GM18507 (cell line): ENCODE measurements at regions not wholly inside any gene's neighbourhood (a gene's known extent, or its start where the extent isn't known, plus 50 kb on each side); places are given as distances from the start of the nearest gene placed in this dataset.

Source experiments
- DNase-seq: peaks from one replicate; pipeline ENCODE4 v3.0.0; 2011; ENCODE audit warnings: low read depth; ENCODE audit not compliant: insufficient read length; ENCODE audit errors: extremely low spot score
- FAIRE-seq: peaks from 2 replicates; lab custom pipeline; 2011; peaks lifted over from hg19 to GRCh38; lab: Jason Lieb, UNC

DNA sequence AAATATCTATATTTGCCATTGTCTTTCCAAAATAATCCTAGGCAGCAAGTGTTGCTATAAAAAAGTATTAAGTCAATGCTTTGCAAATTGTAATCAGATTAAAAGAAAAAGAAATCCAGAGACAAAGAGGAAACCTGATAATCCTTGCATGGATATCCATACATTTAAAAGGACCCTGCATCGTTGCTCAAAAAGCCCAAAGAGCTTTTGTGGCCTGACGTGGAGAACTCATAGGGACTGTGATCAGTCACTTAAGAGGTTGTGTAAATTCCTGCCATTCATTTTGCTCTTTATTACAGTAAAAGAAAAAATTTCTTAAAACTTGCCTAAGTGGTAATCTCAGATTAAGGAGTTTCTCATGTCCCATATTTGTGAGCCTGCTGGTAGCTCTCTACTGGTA, 392.6 kb downstream of the C12orf75 start:
- no peak for FAIRE-seq
- no peak for DNase-seq

DNA sequence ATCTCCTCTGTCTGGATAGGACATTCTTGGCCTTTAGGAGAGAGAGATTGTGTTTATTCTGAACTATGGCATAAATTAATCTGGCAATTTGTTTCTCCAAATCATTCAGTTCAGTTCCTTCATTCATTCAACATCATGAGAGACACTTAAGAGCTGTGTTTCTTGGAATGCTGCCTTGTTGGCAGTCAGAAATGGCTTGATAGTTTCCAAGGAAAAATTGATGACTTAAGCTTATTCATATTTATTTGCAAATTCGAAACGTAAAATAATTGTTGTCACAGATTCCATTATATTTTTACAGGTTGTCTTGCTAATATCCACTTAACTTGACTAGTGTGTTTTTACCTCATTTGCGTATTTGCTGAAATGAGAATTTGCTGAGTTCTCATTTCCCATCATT, 393.0 kb downstream of the C12orf75 start:
- DNase-seq (no peak), FAIRE-seq (no peak)

DNA sequence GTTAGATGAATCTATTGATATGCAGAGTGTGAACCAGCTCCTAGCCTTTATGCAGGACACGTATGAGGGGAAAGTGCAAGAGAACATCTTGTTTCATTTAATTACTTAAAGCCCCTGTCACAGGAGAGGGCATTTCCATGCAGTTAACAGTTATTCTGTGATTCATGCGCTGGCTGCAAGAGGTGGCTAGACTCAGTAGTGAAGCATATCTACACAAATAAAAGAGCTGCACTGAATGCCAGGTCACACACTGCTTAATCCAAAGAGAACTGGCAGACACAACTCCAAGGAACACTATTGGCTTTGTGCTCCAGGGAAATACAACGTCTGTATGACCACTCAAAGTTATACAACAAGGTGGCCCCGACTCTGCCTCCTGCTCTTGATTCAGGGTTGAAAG, 394.1 kb downstream of the C12orf75 start:
- DNase-seq = no peak
- no peak for FAIRE-seq

DNA sequence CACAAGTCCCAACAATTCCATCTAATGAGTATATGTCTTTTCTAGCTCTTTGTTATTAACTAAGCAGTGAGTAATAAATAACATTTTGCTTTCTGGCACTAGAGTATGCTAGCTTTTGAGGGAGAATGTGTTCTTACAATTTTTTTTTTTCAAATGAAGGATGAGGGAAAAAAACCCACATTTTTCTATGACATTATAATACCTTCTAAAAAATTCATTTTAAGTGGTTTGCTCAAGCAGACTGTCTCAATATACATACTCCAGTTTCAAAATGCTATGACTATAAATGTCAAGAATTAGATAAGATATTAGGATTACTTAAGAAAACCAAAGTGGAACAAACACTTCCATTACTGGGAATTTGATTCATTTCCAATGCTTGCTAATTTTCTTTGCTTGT, 394.6 kb downstream of the C12orf75 start:
- no peak for FAIRE-seq
- DNase-seq = no peak

DNA sequence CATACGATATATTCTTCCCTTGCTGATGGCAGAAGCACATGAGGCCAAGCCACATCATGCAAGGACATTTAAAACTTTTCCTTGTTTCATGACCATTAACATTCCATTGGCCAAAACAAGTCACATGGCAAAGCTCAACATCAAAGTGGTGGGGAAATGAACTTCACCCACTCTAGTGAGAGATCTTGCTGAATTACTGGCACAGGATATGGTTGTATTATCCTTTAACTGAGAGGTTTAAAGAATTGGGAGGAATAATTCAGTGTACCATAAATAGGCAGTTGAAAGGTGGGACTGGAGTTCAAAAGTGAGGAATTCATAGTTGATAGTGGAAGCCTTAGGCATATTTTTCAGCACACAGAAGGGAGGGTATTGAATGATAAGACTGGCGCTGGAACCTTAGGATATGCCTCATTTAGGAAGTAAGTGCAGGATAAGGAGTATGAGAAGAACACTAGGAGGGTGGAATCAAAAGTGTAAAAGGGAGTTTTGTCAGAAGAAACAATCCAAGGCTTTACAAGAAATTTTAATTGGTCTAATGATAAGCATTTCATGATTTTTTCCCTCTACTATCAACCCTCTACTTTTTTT, 398.8 kb downstream of the C12orf75 start:
- DNase-seq (no peak), FAIRE-seq (no peak)

DNA sequence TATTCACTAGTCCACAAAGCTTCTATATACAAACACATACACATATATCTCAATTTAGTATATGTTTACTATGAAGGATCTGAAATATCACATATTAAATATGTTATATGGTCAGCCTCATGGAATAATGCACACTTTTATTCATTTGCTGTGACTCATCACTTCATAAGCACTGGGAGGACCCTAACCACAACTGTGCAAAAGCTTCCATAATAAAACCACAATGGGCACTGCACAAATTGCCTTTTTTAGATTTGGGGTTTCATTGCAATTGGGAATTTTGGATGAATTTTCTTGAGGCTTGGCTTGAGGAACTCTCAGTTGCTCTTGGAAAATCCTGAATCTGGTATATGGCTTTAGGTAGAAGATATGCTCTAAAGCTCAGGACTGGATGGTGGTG, 399.4 kb downstream of the C12orf75 start:
- no peak for DNase-seq
- FAIRE-seq = no peak

DNA sequence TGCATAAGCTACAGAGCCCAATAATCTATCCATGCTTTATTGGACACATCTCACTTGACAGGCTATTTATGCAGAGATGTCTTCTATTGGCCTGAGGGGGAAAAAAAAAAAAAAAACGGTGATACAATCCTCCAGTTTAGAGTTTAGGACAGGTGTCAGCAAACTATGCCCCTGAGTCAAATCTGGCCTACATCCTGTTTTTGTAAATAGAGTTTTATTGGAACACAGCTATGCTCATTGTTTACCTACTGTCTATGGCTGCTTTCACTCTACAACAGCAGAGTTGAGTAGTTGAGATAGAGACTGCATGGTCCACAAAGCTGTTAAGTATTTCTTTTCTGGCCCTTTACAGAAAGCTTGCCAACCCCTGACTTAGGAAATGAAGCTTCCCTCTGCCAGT, 403.1 kb downstream of the C12orf75 start:
- FAIRE-seq = no peak
- DNase-seq = no peak

DNA sequence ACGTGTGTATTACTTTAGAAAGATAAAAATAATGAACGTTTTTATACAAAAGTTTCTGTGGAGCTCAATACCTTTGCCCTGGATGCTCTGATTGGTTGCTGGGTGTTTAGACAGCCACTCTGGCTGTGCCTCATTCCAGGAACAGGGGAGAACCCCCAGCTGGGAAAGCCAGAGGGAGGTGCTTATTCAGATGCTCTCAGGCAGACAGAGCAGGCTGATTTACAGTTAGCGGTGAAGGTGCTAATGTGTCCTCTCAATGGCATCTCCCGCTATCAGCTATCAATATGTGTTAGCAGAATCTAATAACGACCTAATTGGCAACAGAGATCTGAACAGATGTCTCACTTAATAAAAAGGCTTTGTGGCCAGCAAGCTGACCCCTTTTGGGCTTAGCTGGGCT, 402.3 kb downstream of the NUAK1 start:
- no peak for FAIRE-seq

DNA sequence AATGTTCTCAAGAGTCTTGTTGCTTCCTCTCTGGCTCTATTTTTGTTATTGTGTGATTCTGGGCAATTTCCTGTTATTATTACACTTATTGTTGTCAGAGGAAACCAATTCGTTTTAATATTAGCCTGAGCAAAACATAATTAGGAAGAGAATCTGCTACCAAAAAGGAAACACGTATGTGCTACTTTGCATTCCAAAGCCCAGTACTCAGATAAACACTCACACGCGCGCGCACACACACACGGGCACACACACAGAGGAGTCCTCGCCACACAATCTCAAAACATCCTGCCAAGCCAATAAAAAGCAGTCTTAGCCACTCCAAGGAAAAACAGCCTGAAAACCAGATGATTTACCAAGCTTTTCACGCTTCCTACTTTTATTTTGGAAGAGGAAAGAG, 400.7 kb downstream of the NUAK1 start:
- DNase-seq (no peak), FAIRE-seq (no peak)

More for the DNA sequence above, 402.3 kb downstream of the NUAK1 start:
- DNase-seq = no peak

DNA sequence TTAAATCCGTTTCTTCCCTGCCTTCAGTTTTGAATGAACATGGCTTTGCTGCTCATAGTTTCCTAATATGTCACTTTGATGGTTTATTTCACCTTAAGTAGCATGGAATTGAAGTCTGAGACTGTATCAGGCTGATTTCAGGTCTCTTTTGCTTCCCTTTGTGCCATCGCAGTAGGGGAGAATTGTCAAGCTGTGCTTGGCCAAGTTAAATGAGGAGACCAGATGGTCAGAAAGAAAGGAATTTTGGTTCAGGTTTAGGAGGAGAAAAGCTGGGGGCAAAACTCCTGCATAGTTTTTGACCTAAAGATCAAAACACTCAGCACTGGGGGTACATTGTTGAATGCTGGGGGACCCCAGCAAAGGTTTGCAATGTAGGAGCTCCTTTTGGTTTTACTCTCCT, 398.4 kb downstream of the NUAK1 start:
- no peak for DNase-seq
- no peak for FAIRE-seq

DNA sequence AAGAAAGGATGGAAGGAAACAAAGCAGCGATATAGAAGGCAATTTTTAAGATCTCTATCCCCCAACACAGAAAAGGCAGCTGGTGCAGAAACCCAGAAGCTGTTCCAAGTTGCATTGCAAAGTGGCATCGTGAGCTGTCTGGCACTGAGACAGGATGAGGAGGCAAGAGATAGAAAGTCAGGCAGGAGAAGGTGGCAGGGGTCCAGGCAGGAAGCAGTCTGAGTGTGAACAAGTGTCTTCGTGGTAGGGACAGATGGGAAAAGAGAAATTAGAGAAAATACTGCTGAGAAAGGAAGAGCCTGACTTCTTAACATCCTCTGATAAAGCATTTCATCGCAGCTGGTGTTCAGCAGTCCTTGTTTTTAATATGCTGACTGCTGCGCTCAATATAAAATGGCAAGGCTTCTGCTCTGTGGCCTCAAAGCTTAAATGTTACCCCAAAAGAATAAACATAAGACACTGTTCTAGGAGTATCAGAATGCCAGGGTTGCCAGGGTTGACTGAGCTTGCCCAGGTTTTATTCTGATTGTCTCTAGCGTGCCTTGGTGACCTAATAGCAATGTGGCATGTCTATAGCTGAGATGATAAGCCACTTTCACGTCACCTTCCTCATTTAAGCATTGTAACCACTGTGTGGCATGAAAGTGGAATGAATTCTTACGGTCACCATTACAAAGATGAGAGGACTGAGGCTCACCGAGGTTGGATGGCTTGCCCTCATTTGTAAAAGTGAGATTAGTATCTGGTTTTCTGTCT, 397.6 kb downstream of the NUAK1 start:
- DNase-seq (no peak), FAIRE-seq (no peak)

DNA sequence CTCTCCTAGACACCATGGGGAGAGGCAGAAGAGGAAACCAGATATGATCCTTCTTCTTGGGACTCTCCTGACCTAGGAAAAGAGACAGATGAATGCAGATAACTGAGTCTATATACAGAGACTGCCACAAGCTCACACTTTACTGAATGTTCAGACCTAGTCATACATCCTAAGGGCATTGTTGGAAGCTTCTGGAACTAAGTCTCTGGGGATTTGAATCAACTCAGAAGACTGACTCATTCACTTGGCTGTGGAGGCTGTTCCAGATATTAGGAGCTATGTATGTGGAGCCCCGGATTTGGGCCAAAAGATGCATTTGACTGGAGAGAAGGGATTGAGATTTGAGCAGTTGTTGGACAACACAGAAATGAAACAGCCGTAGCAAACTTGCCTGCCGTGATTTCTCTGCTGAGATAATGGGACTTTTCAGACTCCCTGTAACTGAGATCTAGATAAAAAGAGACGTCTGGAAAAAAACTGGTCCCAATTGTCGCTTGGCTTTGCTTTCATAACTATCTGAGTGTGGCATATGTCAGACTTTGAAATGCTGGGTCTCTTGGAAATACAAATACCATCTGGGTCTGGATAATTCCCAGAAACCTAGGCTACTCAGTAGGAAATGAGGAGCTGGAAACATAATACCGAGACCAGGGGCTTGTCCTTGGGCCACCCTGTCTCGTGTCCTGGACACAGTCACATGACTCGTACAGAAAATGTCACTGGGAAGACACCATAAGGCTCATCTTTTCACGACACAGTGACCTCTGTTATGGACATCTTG, 396.8 kb downstream of the NUAK1 start:
- FAIRE-seq (no peak), DNase-seq (no peak)

DNA sequence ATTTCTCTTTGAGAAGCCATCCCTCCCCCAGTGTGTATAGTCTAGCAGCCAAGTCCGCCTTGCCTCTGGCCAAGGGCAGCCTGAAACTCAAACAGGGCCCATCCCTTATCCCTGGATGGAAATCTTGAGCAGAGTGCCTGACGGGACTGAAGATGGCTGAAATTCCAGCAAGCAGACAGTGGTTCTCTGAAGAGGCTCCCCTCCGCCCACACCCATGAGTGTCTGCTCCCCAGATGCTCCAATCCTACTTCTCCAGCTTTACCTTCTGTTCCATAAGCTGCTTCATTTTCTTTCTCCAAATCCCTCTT, 396.2 kb downstream of the NUAK1 start:
- no peak for DNase-seq
- no peak for FAIRE-seq

DNA sequence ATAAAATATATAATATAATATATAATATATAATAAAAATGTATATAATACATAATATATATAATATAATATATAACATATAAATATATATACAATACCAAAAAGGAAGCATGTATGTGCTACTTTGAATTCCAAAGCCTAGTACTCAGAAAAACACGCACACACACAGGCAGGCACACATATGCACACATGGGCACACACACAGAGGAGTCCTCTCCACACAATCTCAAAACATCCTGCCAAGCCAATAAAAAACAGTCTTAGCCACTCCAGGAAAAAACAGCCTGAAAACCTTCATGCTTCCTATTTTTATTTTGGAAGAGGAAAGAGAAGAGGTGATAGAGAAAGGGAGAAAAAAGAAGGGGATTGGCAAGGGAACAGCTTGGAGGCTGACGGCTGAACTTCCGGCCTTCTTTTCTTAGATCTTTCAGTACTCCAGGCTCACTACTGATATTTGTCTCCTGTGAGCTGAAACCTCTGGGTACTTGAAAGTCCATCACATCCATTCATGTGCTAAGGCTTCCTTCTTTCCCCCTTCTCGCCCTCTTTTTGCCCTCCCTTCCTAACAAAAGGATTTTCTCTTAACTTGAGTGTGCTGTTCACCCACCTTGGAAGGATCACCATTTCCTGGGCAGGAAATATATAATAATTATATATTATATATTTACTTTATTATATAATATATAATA, 394.2 kb downstream of the NUAK1 start:
- DNase-seq = no peak
- FAIRE-seq = no peak

DNA sequence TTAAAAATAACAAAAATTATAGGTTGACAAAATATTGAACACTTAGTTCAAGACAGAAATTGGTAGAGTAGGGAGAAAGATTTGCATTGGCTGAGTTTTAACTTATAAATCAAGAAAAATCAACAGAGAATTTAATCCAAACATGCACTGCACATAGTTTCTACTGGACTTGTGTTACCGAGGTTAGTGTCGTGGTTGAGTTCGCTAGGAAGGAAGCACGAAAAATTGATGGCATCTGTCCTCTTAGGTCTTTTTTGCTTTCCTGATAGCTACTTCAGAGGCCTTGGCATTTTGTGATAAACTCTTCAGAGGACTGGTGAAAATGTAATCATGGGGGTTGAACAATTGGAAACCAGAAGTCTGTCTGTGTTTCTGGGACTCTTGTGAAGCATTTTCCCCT, 392.9 kb downstream of the NUAK1 start:
- FAIRE-seq (no peak), DNase-seq (no peak)

DNA sequence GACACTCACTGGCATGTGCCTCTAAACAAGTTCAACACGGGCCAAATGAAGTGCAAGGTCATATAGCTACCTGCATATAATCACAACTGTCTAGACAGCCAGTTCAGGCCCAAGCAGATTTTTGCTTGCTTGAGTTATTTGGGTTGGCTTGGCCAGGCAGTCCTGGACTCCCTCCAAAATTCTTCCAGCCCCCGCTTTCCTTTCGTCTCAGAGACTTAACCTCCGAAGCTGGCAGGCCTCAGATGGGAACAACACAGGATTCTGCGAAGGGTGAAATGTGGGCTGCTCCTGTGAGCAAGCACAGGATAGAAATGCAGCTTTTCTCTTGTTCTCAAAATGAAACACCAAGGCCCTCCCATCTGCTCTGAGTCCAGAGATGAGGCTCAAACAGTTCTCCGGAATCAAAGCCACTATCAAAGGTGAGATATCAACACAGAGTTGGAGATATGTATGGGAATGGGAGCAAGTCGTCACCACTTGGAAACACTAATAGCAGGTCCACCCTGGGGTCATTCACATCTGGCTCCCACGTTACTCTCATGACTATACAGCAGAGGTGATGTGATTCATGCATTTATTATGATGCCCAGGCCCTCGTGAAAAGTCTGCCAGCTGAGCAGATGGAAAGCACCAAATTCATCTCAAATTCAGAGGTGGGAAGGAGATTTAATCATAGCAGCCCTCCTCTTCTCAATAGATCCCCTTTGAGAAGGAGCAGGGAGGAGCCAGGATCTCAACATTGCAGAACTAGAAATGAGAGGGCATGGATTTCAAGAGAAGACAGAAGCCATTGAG, 389.8 kb downstream of the NUAK1 start:
- FAIRE-seq = no peak

DNA sequence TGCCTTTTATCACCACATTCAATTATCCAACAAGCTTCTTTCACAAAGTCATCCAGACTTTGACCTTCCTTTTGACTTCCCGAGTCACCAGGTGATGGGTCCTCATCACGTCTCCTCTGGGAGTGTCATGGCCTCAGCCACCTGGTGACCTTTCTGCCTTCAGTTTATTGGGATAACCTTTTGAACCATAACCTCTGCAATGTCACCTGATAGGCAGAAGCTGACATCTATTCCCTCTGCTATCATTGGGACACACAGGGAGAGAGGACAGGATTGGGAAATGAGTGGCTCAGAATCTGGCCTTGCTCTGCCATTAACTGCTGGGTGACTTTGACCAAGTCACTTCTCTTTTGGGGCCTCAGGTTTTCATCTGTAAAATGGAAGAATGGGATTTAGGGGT, 388.7 kb downstream of the NUAK1 start:
- DNase-seq (no peak), FAIRE-seq (no peak)

More for the DNA sequence above, 389.8 kb downstream of the NUAK1 start:
- no peak for DNase-seq

DNA sequence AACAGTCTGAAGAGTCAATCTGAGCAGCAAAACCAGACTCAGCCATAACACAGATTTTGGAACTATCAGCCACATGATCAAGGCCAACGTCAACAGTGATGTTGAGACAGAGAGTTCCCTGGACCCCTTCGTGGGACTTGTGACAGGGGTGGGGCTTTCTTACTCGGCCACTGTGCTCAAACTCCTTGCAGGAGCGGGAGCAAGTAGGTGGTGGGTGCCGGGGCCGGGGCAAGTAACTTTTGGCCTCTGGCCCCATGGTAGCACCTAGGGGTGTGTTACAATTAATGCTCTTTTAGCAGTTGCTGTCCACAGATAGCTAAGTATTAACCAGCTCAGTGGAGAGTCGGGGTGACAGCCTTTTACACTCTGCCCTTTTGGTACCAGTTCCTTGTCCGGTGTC, 384.4 kb downstream of the NUAK1 start:
- no peak for FAIRE-seq
- DNase-seq = no peak

DNA sequence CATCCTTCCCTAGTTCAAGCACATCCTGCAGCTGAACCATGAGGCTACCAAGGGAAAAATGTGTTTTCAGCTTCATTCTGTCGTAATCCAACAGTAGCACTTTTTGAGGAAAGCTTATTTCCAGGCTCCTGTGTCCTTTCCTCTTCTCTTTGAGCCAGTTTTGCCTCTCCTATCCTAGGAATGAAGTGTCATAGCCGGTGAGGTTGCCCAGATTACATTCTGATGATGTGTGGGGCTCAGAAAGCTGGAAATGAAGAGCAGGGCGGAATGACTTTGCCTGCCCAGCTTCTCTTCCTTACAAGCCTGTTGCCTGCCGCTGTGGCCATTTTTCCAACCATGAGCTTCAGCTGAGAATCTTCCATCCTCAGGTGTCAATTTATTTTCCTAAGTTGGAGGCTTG, 381.8 kb downstream of the NUAK1 start:
- DNase-seq (no peak), FAIRE-seq (no peak)

DNA sequence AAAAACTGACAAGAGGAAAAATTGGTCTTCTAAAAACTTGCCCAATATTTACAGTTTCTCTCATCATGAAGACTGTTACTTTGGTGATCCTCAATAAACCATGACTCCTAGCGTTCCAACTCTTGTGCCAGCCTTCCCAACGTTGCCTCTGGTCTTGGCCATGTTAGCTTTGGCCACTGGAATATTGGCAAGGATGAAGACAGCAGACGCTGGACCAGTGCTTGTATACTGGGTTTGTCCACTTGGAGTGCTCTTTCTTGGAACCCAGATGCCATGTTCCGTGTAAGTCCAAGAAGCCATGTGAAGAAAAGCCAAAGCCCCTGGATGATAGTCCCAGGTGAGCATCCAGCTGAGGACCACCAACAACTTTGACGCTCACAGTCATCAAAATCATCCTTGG, 379.6 kb downstream of the NUAK1 start:
- FAIRE-seq = no peak

More for the DNA sequence above, 379.6 kb downstream of the NUAK1 start:
- no peak for DNase-seq
